ENCODE measurements at regions not wholly inside any gene's neighbourhood (a gene's known extent, or its start where the extent isn't known, plus 50 kb on each side); places are given as distances from the start of the nearest gene placed in this dataset.

GRCh38 chr11:97428247-97428790 is 1038.5 kb downstream of the JRKL start:
- H2AFZ ChIP-seq (ENCODE audit: low read depth) = no peak overlapping the region
- DNase-seq = no peak
- TF ChIP-seq FOXJ3 (CRISPR knock-in tag; IDR thresholded peaks at IDR 0.05) = no peak
- no peak for TF ChIP-seq NRF1 (IDR thresholded peaks at IDR 0.05; ENCODE audit: low read depth, low read length)
- TF ChIP-seq CTCF (IDR thresholded peaks at IDR 0.05) = no peak
- no peak for TF ChIP-seq FOSL2 (IDR thresholded peaks at IDR 0.05; ENCODE audit: borderline replicate concordance, low read depth)
- no peak for TF ChIP-seq GABPA (IDR thresholded peaks at IDR 0.05; ENCODE audit: low read depth)
- no peak for TF ChIP-seq USF1 (IDR thresholded peaks at IDR 0.05; ENCODE audit: borderline replicate concordance, low read depth)
- TF ChIP-seq USF2 (IDR thresholded peaks at IDR 0.05; ENCODE audit: borderline replicate concordance, low read depth, low read length) = no peak
- no peak for TF ChIP-seq SIN3A (IDR thresholded peaks at IDR 0.05; ENCODE audit: borderline replicate concordance, low read depth, low read length)
- no peak for TF ChIP-seq POLR2AphosphoS5 (IDR thresholded peaks at IDR 0.05; ENCODE audit: low read depth, low read length)
- TF ChIP-seq PBX3 (IDR thresholded peaks at IDR 0.05) = no peak
- no peak for TF ChIP-seq NFIC (IDR thresholded peaks at IDR 0.05; ENCODE audit: borderline replicate concordance)
- no peak for TF ChIP-seq JUND (IDR thresholded peaks at IDR 0.05)
- no peak for TF ChIP-seq SMC3 (IDR thresholded peaks at IDR 0.05; ENCODE audit: low read depth, low read length)
- TF ChIP-seq TAF1 (IDR thresholded peaks at IDR 0.05; ENCODE audit: borderline replicate concordance, low read depth, low read length) = no peak
- no peak for TF ChIP-seq TEAD4 (IDR thresholded peaks at IDR 0.05; ENCODE audit: borderline replicate concordance, insufficient read depth)
- WGBS (ENCODE audit: low lambda C conversion rate) = 19% methylated on average over 2 of the region's 2 CpGs
- CTCF ChIA-PET = no interaction called here
- H3K4me2 ChIP-seq = no peak overlapping the region
- no peak overlapping the region for H3K27ac ChIP-seq (ENCODE audit: low read depth in 2 of 2, low read length in 1 of 2)
- no peaks in the 10 kb centered on the region for H3F3A ChIP-seq (replicated peaks; ENCODE audit: insufficient read depth)
- no peaks in the 10 kb centered on the region for H4K20me1 ChIP-seq (ENCODE audit: insufficient read depth)
- H3K9me2 ChIP-seq = no peaks in the 10 kb centered on the region
- no peak overlapping the region for H3K9ac ChIP-seq
- H3K79me2 ChIP-seq (ENCODE audit: insufficient read depth) = no peaks in the 10 kb centered on the region
- no peak overlapping the region for H3K4me3 ChIP-seq (ENCODE audit: low read depth in 2 of 2, low read length in 1 of 2)
- H3K4me1 ChIP-seq (ENCODE audit: control insufficient read depth in 1 of 2, insufficient read depth in 2 of 2, low read depth in 1 of 2, low read length in 1 of 2) = no peaks in the 10 kb centered on the region
- H3K27me3 ChIP-seq (ENCODE audit: insufficient read depth) = no peaks in the 10 kb centered on the region
- no peaks in the 10 kb centered on the region for H3K9me3 ChIP-seq
- POLR2A ChIA-PET = no interaction called here
- H3K36me3 ChIP-seq (replicated peaks in 1 of 2; ENCODE audit: control insufficient read depth in 1 of 2, insufficient read depth in 2 of 2, low read length in 1 of 2) = no peaks in the 10 kb centered on the region

Measured in SK-N-SH (cell line).